ENCODE measurements at regions not wholly inside any gene's neighbourhood (a gene's known extent, or its start where the extent isn't known, plus 50 kb on each side); places are given as distances from the start of the nearest gene placed in this dataset.

- TF ChIP-seq ZNF318 (IDR thresholded peaks at IDR 0.05; ENCODE audit: borderline replicate concordance in 1 of 2, low read depth in 1 of 2) (no peak), ZZZ3 (IDR thresholded peaks at IDR 0.05) (no peak), TAF7 (tag; IDR thresholded peaks at IDR 0.05) (no peak), ZNF830 (CRISPR knock-in tag; IDR thresholded peaks at IDR 0.05) (no peak), CTCF (IDR thresholded peaks at IDR 0.05 in 2 of 3, conservative IDR thresholded peaks at IDR 0.05 in 1 of 3; ENCODE audit: insufficient read depth in 2 of 3, low read depth in 1 of 3, low read length in 3 of 3) (peak; percentile 27 to 67 (median 65); a peak in 5 of 6 replicates), ARID2 (IDR thresholded peaks at IDR 0.05) (0 out of 2 replicates have a peak, but pooled peaks have one; percentile 16), GATA2 (CRISPR knock-in tag; IDR thresholded peaks at IDR 0.05) (no peak), ZNF274 (IDR thresholded peaks at IDR 0.05; ENCODE audit: borderline replicate concordance, low read depth, low read length) (no peak), GMEB1 (CRISPR knock-in tag; IDR thresholded peaks at IDR 0.05) (no peak), NCOA2 (IDR thresholded peaks at IDR 0.05; ENCODE audit: partially characterized antibody in 2 of 2) (no peak)
Measured at GRCh38 chr14:44846232-44846824, 115.4 kb downstream of the KLHL28 start (continued).

Measured in K562 (cell line).